ENCODE measurements at regions not wholly inside any gene's neighbourhood (a gene's known extent, or its start where the extent isn't known, plus 50 kb on each side); places are given as distances from the start of the nearest gene placed in this dataset.

GRCh38 chr2:217302856-217303255 lies 443.0 kb upstream of the TNP1 start:
- no peaks in the 10 kb centered on the region for H4K20me1 ChIP-seq (ENCODE audit: control insufficient read depth, extremely low read depth, insufficient read depth, low read length)
- no peaks in the 10 kb centered on the region for H3K27me3 ChIP-seq (ENCODE audit: control insufficient read depth, extremely low read depth, insufficient read depth, low read length)
- no peak overlapping the region for H3K27ac ChIP-seq (ENCODE audit: control insufficient read depth, insufficient read depth, low read length)
- dilution Hi-C loops (cut with MboI; ENCODE audit: extremely low pct_ligation_motif_present, low sequenced_read_pairs), result no loop called here
- H3K79me2 ChIP-seq (ENCODE audit: control insufficient read depth, insufficient read depth, low read length), result no peaks in the 10 kb centered on the region
- no peaks in the 10 kb centered on the region for H3K36me3 ChIP-seq (ENCODE audit: control insufficient read depth in 2 of 2, extremely low read depth in 1 of 2, insufficient read depth in 2 of 2, low read length in 2 of 2)
- TF ChIP-seq CTCF (optimal IDR thresholded peaks at IDR 0.05 in 1 of 3, IDR thresholded peaks at IDR 0.05 in 1 of 3, conservative IDR thresholded peaks at IDR 0.05 in 1 of 3; ENCODE audit: extremely low read depth in 1 of 3, insufficient read depth in 2 of 3, low read length in 3 of 3) (no peak), EZH2 (IDR thresholded peaks at IDR 0.05; ENCODE audit: low read length) (no peak)
- no peak overlapping the region for H3K4me2 ChIP-seq (ENCODE audit: control insufficient read depth, extremely low read depth, insufficient read depth, low read depth, low read length)
- H3K9me1 ChIP-seq (ENCODE audit: control insufficient read depth, extremely low read depth, insufficient read depth, low read length), result no peaks in the 10 kb centered on the region
- H3K4me1 ChIP-seq (ENCODE audit: control insufficient read depth, extremely low read depth, insufficient read depth, low read length), result peaks cover 6% of the 10 kb centered on the region
- no peak overlapping the region for H3K4me3 ChIP-seq (ENCODE audit: control insufficient read depth in 2 of 3, extremely low read depth in 1 of 3, insufficient read depth in 2 of 3, low read depth in 1 of 3, low read length in 3 of 3)
- DNase-seq (ENCODE audit: low read depth, low spot score) (no peak), FAIRE-seq (no peak)
- H2AFZ ChIP-seq (ENCODE audit: control insufficient read depth, low read length), result no peak overlapping the region
- H3K9me3 ChIP-seq (ENCODE audit: control insufficient read depth, low read depth, low read length), result no peaks in the 10 kb centered on the region
- no peak overlapping the region for H3K9ac ChIP-seq (ENCODE audit: control insufficient read depth, extremely low read depth, insufficient read depth, low read length)

GRCh38 chr2:217301142-217301925 lies 441.5 kb upstream of the TNP1 start:
- Histone ChIP-seq H3K9me1 (ENCODE audit: control insufficient read depth, extremely low read depth, insufficient read depth, low read length) (no peaks in the 10 kb centered on the region), H3K9ac (ENCODE audit: control insufficient read depth, extremely low read depth, insufficient read depth, low read length) (no peak overlapping the region), H2AFZ (ENCODE audit: control insufficient read depth, low read length) (no peak overlapping the region), H3K4me3 (ENCODE audit: control insufficient read depth in 2 of 3, extremely low read depth in 1 of 3, insufficient read depth in 2 of 3, low read depth in 1 of 3, low read length in 3 of 3) (no peak overlapping the region), H4K20me1 (ENCODE audit: control insufficient read depth, extremely low read depth, insufficient read depth, low read length) (no peaks in the 10 kb centered on the region), H3K36me3 (ENCODE audit: control insufficient read depth in 2 of 2, extremely low read depth in 1 of 2, insufficient read depth in 2 of 2, low read length in 2 of 2) (no peaks in the 10 kb centered on the region), H3K4me1 (ENCODE audit: control insufficient read depth, extremely low read depth, insufficient read depth, low read length) (peaks cover 6% of the 10 kb centered on the region), H3K27me3 (ENCODE audit: control insufficient read depth, extremely low read depth, insufficient read depth, low read length) (no peaks in the 10 kb centered on the region), H3K4me2 (ENCODE audit: control insufficient read depth, extremely low read depth, insufficient read depth, low read depth, low read length) (no peak overlapping the region), H3K79me2 (ENCODE audit: control insufficient read depth, insufficient read depth, low read length) (no peaks in the 10 kb centered on the region), H3K9me3 (ENCODE audit: control insufficient read depth, low read depth, low read length) (no peaks in the 10 kb centered on the region), H3K27ac (ENCODE audit: control insufficient read depth, insufficient read depth, low read length) (no peak overlapping the region)
- TF ChIP-seq CTCF (optimal IDR thresholded peaks at IDR 0.05 in 1 of 3, IDR thresholded peaks at IDR 0.05 in 1 of 3, conservative IDR thresholded peaks at IDR 0.05 in 1 of 3; ENCODE audit: extremely low read depth in 1 of 3, insufficient read depth in 2 of 3, low read length in 3 of 3) (no peak), EZH2 (IDR thresholded peaks at IDR 0.05; ENCODE audit: low read length) (no peak)
- FAIRE-seq (no peak), DNase-seq (ENCODE audit: low read depth, low spot score) (no peak)
- dilution Hi-C loops (cut with MboI; ENCODE audit: extremely low pct_ligation_motif_present, low sequenced_read_pairs), result no loop called here

Data from keratinocyte (primary cell).